HUES6 (cell line): ENCODE measurements at regions not wholly inside any gene's neighbourhood (a gene's known extent, or its start where the extent isn't known, plus 50 kb on each side); places are given as distances from the start of the nearest gene placed in this dataset.
"Not testable (repeated sequence)": the region's sequence is repeated elsewhere in the genome, so short reads cannot be mapped to it uniquely, and the experiment has no call there.

Source experiments
- H3K27ac ChIP-seq: 2 replicates; pipeline ENCODE4 v1.7.0; 2013; ENCODE audit warnings: low read depth, mild to moderate bottlenecking, low read length, inconsistent platforms
- H3K27me3 ChIP-seq: 2 replicates; pipeline ENCODE4 v1.6.1; 2013; ENCODE audit warnings: low read length; ENCODE audit not compliant: control insufficient read depth, insufficient read depth
- H3K36me3 ChIP-seq: 2 replicates; pipeline ENCODE4 v1.6.1; 2013; ENCODE audit warnings: low read length; ENCODE audit not compliant: control insufficient read depth, insufficient read depth
- H3K4me1 ChIP-seq: 2 replicates; pipeline ENCODE4 v1.6.1; 2013; ENCODE audit warnings: low read length; ENCODE audit not compliant: control insufficient read depth, insufficient read depth
- H3K4me3 ChIP-seq: 2 replicates; pipeline ENCODE4 v1.5.1; 2013; ENCODE audit warnings: low read depth, low read length
- H3K9ac ChIP-seq: one replicate; pipeline ENCODE4 v1.6.1; 2013; ENCODE audit warnings: mild to moderate bottlenecking, low read length
- H3K9me3 ChIP-seq: 2 replicates; pipeline ENCODE4 v1.6.1; 2013; ENCODE audit warnings: low read depth, low read length; ENCODE audit not compliant: control insufficient read depth, insufficient read depth

GRCh38 chr13:51170128-51170497 is 52.1 kb upstream of the FAM124A start:
- not testable (repeated sequence) for H3K27me3 ChIP-seq, H3K9me3 ChIP-seq
- Histone ChIP-seq H3K36me3 (peaks cover 27% of the 10 kb centered on the region), H3K9ac (peak overlapping the region; percentile 94), H3K27ac (peak overlapping the region; percentile 83), H3K4me1 (peaks cover 28% of the 10 kb centered on the region), H3K4me3 (peak overlapping the region; percentile 58)

GRCh38 chr13:51169303-51170127 is 52.7 kb upstream of the FAM124A start:
- H3K9ac ChIP-seq: peak overlapping the region; percentile 94
- peaks cover 24% of the 10 kb centered on the region for H3K4me1 ChIP-seq
- peak overlapping the region; percentile 98 for H3K27ac ChIP-seq
- H3K36me3 ChIP-seq: peaks cover 23% of the 10 kb centered on the region
- H3K4me3 ChIP-seq: peak overlapping the region; percentile 58
- H3K27me3 ChIP-seq, H3K9me3 ChIP-seq: not testable (repeated sequence)

- Histone ChIP-seq H3K9ac (peak overlapping the region; percentile 94), H3K9me3 (no peaks in the 10 kb centered on the region), H3K27ac (peak overlapping the region; percentile 98), H3K4me1 (peaks cover 26% of the 10 kb centered on the region), H3K4me3 (peak overlapping the region; percentile 58), H3K27me3 (no peaks in the 10 kb centered on the region; the same call in 1 of the 2 replicates), H3K36me3 (peaks cover 21% of the 10 kb centered on the region)
Observed at GRCh38 chr13:51168623-51169022, 53.6 kb upstream of the FAM124A start.

- Histone ChIP-seq H3K36me3 (peaks cover 15% of the 10 kb centered on the region), H3K9ac (no peak overlapping the region), H3K27me3 (no peaks in the 10 kb centered on the region; the same call in 1 of the 2 replicates), H3K27ac (peak overlapping the region; percentile 98), H3K4me3 (no peak overlapping the region), H3K9me3 (no peaks in the 10 kb centered on the region), H3K4me1 (peaks cover 36% of the 10 kb centered on the region)
Observed at GRCh38 chr13:51167393-51168191, 54.6 kb upstream of the FAM124A start.

- H3K4me1 ChIP-seq: peaks cover 40% of the 10 kb centered on the region
- 0 out of 2 replicates have a peak, but pooled peaks cover 4% of the 10 kb centered on the region for H3K9me3 ChIP-seq
- H3K36me3 ChIP-seq: 0 out of 2 replicates have a peak, but pooled peaks cover 3% of the 10 kb centered on the region
- no peak overlapping the region for H3K27ac ChIP-seq
- no peak overlapping the region for H3K4me3 ChIP-seq
- no peak overlapping the region for H3K9ac ChIP-seq
- no peaks in the 10 kb centered on the region for H3K27me3 ChIP-seq
Observed at GRCh38 chr13:51162701-51163100, 51.6 kb upstream of the C13orf42 start.
